SU-DHL-6 (cell line): ENCODE measurements at regions not wholly inside any gene's neighbourhood (a gene's known extent, or its start where the extent isn't known, plus 50 kb on each side); places are given as distances from the start of the nearest gene placed in this dataset.

ENCODE experiments used
- H2AFZ ChIP-seq: fragments of 200-600 bp; sonication (generic); 2 replicates; pipeline ENCODE4 v1.6.1; 2014; ENCODE audit warnings: low read depth, mild to moderate bottlenecking, moderate library complexity, mixed read lengths, antibody characterized with exemption, low read length; ENCODE audit not compliant: severe bottlenecking
- H3F3A ChIP-seq: fragments of 200-600 bp; shearing (Covaris generic); 2 replicates; pipeline ENCODE4 v1.6.0; 2016; ENCODE audit warnings: antibody characterized with exemption, mild to moderate bottlenecking; ENCODE audit not compliant: insufficient read depth
- H3K27ac ChIP-seq: fragments of 200-600 bp; sonication (generic); 2 replicates; pipeline ENCODE4 v1.5.1; 2016; ENCODE audit warnings: low read depth, mild to moderate bottlenecking, low read length, moderate library complexity, mixed read lengths
- H3K27me3 ChIP-seq: fragments of 200-600 bp; sonication (generic), shearing (Covaris generic); 2 replicates; pipeline ENCODE4 v1.6.0; 2014; ENCODE audit warnings: mild to moderate bottlenecking, low read length
- H3K36me3 ChIP-seq: fragments of 200-600 bp; sonication (generic); 2 replicates; pipeline ENCODE4 v1.6.1; 2014; ENCODE audit warnings: mild to moderate bottlenecking, low read length, mixed read lengths
- H3K4me2 ChIP-seq: fragments of 300-600, 200-600 bp; shearing (Covaris generic), sonication (generic); 2 replicates; pipeline ENCODE4 v1.6.0; 2014; ENCODE audit warnings: low read length, low read depth, mild to moderate bottlenecking; ENCODE audit not compliant: poor library complexity, severe bottlenecking
- H3K4me3 ChIP-seq: fragments of 200-600 bp; sonication (generic); 2 replicates; pipeline ENCODE4 v1.5.1; 2014; ENCODE audit warnings: antibody characterized with exemption, low read length, mild to moderate bottlenecking, mixed read lengths; ENCODE audit not compliant: insufficient read depth, poor library complexity, severe bottlenecking
- H3K79me2 ChIP-seq: fragments of 200-600 bp; sonication (generic); 2 replicates; pipeline ENCODE4 v1.6.1; 2014; ENCODE audit warnings: mild to moderate bottlenecking, low read length, moderate library complexity; ENCODE audit not compliant: insufficient read depth
- H3K9ac ChIP-seq: fragments of 200-600 bp; sonication (generic); 2 replicates; pipeline ENCODE4 v1.7.0; 2014; ENCODE audit warnings: mild to moderate bottlenecking, low read length
- H3K9me2 ChIP-seq: fragments of 200-600 bp; sonication (generic); replicated peaks from 2 replicates; pipeline ENCODE4 v1.6.1; 2014; ENCODE audit warnings: low read length; ENCODE audit not compliant: insufficient read depth
- H3K9me3 ChIP-seq: fragments of 200-600 bp; sonication (generic); 2 replicates; pipeline ENCODE4 v1.6.1; 2014; ENCODE audit warnings: low read length, mixed read lengths; ENCODE audit not compliant: insufficient read depth
- H4K20me1 ChIP-seq: fragments of 200-600 bp; sonication (generic); 2 replicates; pipeline ENCODE4 v1.6.1; 2014; ENCODE audit warnings: low read depth, mild to moderate bottlenecking, antibody characterized with exemption, low read length, moderate library complexity, mixed read lengths
- CTCF ChIP-seq: fragments of 200-600 bp; sonication (generic); IDR thresholded peaks from one replicate; pipeline ENCODE4 v1.5.1; 2017; ENCODE audit warnings: antibody characterized with exemption, mild to moderate bottlenecking, low read length, moderate library complexity; ENCODE audit not compliant: insufficient read depth, poor library complexity, severe bottlenecking
- EZH2phosphoT487 ChIP-seq: fragments of 200-600 bp; sonication (generic), shearing (Covaris generic); conservative IDR thresholded peaks from 2 replicates; pipeline ENCODE4 v1.6.1; 2018; ENCODE audit warnings: mild to moderate bottlenecking, antibody characterized with exemption, low read length, moderate library complexity, mixed read lengths

GRCh38 chr3:117003501-117003900 lies 293.9 kb downstream of the TUSC7 start:
- H3F3A ChIP-seq, result no peaks in the 10 kb centered on the region; the same call in 1 of the 2 replicates
- H3K4me2 ChIP-seq, result no peak overlapping the region
- H4K20me1 ChIP-seq, result no peaks in the 10 kb centered on the region
- H3K9me3 ChIP-seq, result no peaks in the 10 kb centered on the region
- TF ChIP-seq EZH2phosphoT487 (no peak), CTCF (no peak)
- no peaks in the 10 kb centered on the region for H3K36me3 ChIP-seq
- no peak overlapping the region for H3K27ac ChIP-seq
- no peak overlapping the region for H3K9ac ChIP-seq
- no peak overlapping the region for H2AFZ ChIP-seq
- no peaks in the 10 kb centered on the region for H3K9me2 ChIP-seq
- H3K79me2 ChIP-seq, result no peaks in the 10 kb centered on the region
- no peak overlapping the region for H3K4me3 ChIP-seq
- H3K27me3 ChIP-seq, result no peaks in the 10 kb centered on the region

- H3K4me2 ChIP-seq, result no peak overlapping the region
- no peaks in the 10 kb centered on the region for H3K36me3 ChIP-seq
- H3K79me2 ChIP-seq, result no peaks in the 10 kb centered on the region
- H3K9ac ChIP-seq, result no peak overlapping the region
- H3K27me3 ChIP-seq, result no peaks in the 10 kb centered on the region
- no peak overlapping the region for H3K27ac ChIP-seq
- no peak overlapping the region for H3K4me3 ChIP-seq
- no peak for TF ChIP-seq EZH2phosphoT487
- TF ChIP-seq CTCF, result no peak
- H4K20me1 ChIP-seq, result no peaks in the 10 kb centered on the region
- no peaks in the 10 kb centered on the region for H3F3A ChIP-seq
- H3K9me3 ChIP-seq, result no peaks in the 10 kb centered on the region
- no peaks in the 10 kb centered on the region for H3K9me2 ChIP-seq
- H2AFZ ChIP-seq, result no peak overlapping the region
Observed at GRCh38 chr3:117005274-117005673, 295.7 kb downstream of the TUSC7 start.

GRCh38 chr3:117005911-117006522 lies 296.4 kb downstream of the TUSC7 start:
- TF ChIP-seq CTCF, result no peak
- TF ChIP-seq EZH2phosphoT487, result no peak

More at GRCh38 chr3:117005911-117006522, 296.4 kb downstream of the TUSC7 start:
- H3K9me2 ChIP-seq, result no peaks in the 10 kb centered on the region
- H3K4me2 ChIP-seq, result no peak overlapping the region
- no peaks in the 10 kb centered on the region for H3K9me3 ChIP-seq
- no peaks in the 10 kb centered on the region for H4K20me1 ChIP-seq
- H3F3A ChIP-seq, result no peaks in the 10 kb centered on the region
- H3K27me3 ChIP-seq, result no peaks in the 10 kb centered on the region
- no peaks in the 10 kb centered on the region for H3K36me3 ChIP-seq
- no peak overlapping the region for H3K4me3 ChIP-seq
- H3K79me2 ChIP-seq, result no peaks in the 10 kb centered on the region
- H3K9ac ChIP-seq, result no peak overlapping the region
- no peak overlapping the region for H3K27ac ChIP-seq
- no peak overlapping the region for H2AFZ ChIP-seq
